ENCODE measurements at regions not wholly inside any gene's neighbourhood (a gene's known extent, or its start where the extent isn't known, plus 50 kb on each side); places are given as distances from the start of the nearest gene placed in this dataset.

GRCh38 chr9:118990949-118991348 is 378.3 kb downstream of the BRINP1 start:
- DNase-seq (ENCODE audit: low read depth in 2 of 2, low spot score in 1 of 2): no peak

GRCh38 chr9:118991366-118992285 is 377.6 kb downstream of the BRINP1 start:
- DNase-seq (ENCODE audit: low read depth in 2 of 2, low spot score in 1 of 2): no peak

- no peak for DNase-seq (ENCODE audit: low read depth in 2 of 2, low spot score in 1 of 2)
Observed at GRCh38 chr9:118992813-118993794, 376.1 kb downstream of the BRINP1 start.

- no peak for DNase-seq (ENCODE audit: low read depth in 2 of 2, low spot score in 1 of 2)
Observed at GRCh38 chr9:118993965-118994364, 375.3 kb downstream of the BRINP1 start.

- DNase-seq (ENCODE audit: low read depth in 2 of 2, low spot score in 1 of 2): no peak
Observed at GRCh38 chr9:119002491-119002890, 366.7 kb downstream of the BRINP1 start.

GRCh38 chr9:119003201-119003611 is 366.0 kb downstream of the BRINP1 start:
- no peak for DNase-seq (ENCODE audit: low read depth in 2 of 2, low spot score in 1 of 2)

GRCh38 chr9:119003882-119004617 is 365.2 kb downstream of the BRINP1 start:
- DNase-seq (ENCODE audit: low read depth in 2 of 2, low spot score in 1 of 2): no peak

- no peak for DNase-seq (ENCODE audit: low read depth in 2 of 2, low spot score in 1 of 2)
Observed at GRCh38 chr9:119004618-119004990, 364.6 kb downstream of the BRINP1 start.

GRCh38 chr9:119005162-119005561 is 364.1 kb downstream of the BRINP1 start:
- no peak for DNase-seq (ENCODE audit: low read depth in 2 of 2, low spot score in 1 of 2)

GRCh38 chr9:119009249-119009648 is 360.0 kb downstream of the BRINP1 start:
- DNase-seq (ENCODE audit: low read depth in 2 of 2, low spot score in 1 of 2): no peak

- no peak for DNase-seq (ENCODE audit: low read depth in 2 of 2, low spot score in 1 of 2)
Observed at GRCh38 chr9:119020284-119020683, 349.0 kb downstream of the BRINP1 start.

GRCh38 chr9:119020730-119021333 is 348.4 kb downstream of the BRINP1 start:
- no peak for DNase-seq (ENCODE audit: low read depth in 2 of 2, low spot score in 1 of 2)

- DNase-seq (ENCODE audit: low read depth in 2 of 2, low spot score in 1 of 2): no peak
Observed at GRCh38 chr9:119026120-119026519, 343.1 kb downstream of the BRINP1 start.

- no peak for DNase-seq (ENCODE audit: low read depth in 2 of 2, low spot score in 1 of 2)
Observed at GRCh38 chr9:119027901-119028699, 341.1 kb downstream of the BRINP1 start.

- DNase-seq (ENCODE audit: low read depth in 2 of 2, low spot score in 1 of 2): no peak
Observed at GRCh38 chr9:119029886-119030285, 339.3 kb downstream of the BRINP1 start.

- no peak for DNase-seq (ENCODE audit: low read depth in 2 of 2, low spot score in 1 of 2)
Observed at GRCh38 chr9:119033596-119033995, 335.6 kb downstream of the BRINP1 start.

GRCh38 chr9:119036969-119037368 is 332.3 kb downstream of the BRINP1 start:
- DNase-seq (ENCODE audit: low read depth in 2 of 2, low spot score in 1 of 2): no peak

GRCh38 chr9:119043996-119044395 is 325.2 kb downstream of the BRINP1 start:
- no peak for DNase-seq (ENCODE audit: low read depth in 2 of 2, low spot score in 1 of 2)

GRCh38 chr9:119044806-119045205 is 324.4 kb downstream of the BRINP1 start:
- no peak for DNase-seq (ENCODE audit: low read depth in 2 of 2, low spot score in 1 of 2)
